SK-N-SH (cell line): ENCODE measurements at regions not wholly inside any gene's neighbourhood (a gene's known extent, or its start where the extent isn't known, plus 50 kb on each side); places are given as distances from the start of the nearest gene placed in this dataset.

ENCODE experiments used
- RAD21 ChIP-seq: IDR thresholded peaks from 2 replicates; pipeline ENCODE4 v1.6.1; 2012; ENCODE audit warnings: mild to moderate bottlenecking, low read length
- RXRA ChIP-seq: IDR thresholded peaks from 2 replicates; pipeline ENCODE4 v1.4.0; 2012; ENCODE audit warnings: low read depth, mild to moderate bottlenecking, borderline replicate concordance
- SMC3 ChIP-seq: IDR thresholded peaks from 2 replicates; pipeline ENCODE4 v1.6.1; 2012; ENCODE audit warnings: low read depth, low read length, improper control_type of control experiment
- TCF12 ChIP-seq: IDR thresholded peaks from 2 replicates; pipeline ENCODE4 v1.4.0; 2012
- YY1 ChIP-seq: IDR thresholded peaks from 2 replicates; pipeline ENCODE4 v1.4.0; 2012; ENCODE audit warnings: low read depth, mild to moderate bottlenecking
- TF ChIP-seq, protein P1 (sequence below): IDR thresholded peaks from 2 replicates; pipeline ENCODE4 v1.4.0; 2012; ENCODE audit warnings: low read depth
- TF ChIP-seq, protein P2 (sequence below): fragments of 200-600 bp; sonication (generic); IDR thresholded peaks from 2 replicates; pipeline ENCODE4 v1.6.1; 2017; ENCODE audit warnings: antibody characterized with exemption, mild to moderate bottlenecking, moderate library complexity
- TF ChIP-seq, protein P3 (sequence below): IDR thresholded peaks from 2 replicates; pipeline ENCODE4 v1.4.0; 2012; ENCODE audit warnings: low read depth, borderline replicate concordance

DNA sequence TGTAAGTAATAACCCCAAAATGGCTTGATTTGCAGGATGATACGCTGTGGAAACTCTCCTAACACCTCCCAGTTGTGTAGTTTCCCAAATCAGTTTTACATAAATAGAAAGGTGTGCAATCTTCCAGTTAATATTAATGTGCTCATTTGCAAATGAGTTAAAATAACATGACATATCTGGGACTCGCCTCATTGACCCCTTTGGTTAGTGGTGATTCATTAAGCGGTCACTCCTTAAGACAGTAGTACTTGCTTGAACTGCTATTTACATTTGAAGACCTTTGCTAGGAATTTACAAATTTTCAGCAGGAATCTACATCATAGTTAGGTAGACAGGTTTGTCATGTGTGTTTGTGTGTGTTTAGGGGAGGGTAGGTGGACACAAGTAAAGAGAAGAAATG lies 1367.7 kb upstream of the CELF4 start:
- TF ChIP-seq, protein P1, sequence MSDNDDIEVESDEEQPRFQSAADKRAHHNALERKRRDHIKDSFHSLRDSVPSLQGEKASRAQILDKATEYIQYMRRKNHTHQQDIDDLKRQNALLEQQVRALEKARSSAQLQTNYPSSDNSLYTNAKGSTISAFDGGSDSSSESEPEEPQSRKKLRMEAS, result no peak
- TF ChIP-seq, protein P2, sequence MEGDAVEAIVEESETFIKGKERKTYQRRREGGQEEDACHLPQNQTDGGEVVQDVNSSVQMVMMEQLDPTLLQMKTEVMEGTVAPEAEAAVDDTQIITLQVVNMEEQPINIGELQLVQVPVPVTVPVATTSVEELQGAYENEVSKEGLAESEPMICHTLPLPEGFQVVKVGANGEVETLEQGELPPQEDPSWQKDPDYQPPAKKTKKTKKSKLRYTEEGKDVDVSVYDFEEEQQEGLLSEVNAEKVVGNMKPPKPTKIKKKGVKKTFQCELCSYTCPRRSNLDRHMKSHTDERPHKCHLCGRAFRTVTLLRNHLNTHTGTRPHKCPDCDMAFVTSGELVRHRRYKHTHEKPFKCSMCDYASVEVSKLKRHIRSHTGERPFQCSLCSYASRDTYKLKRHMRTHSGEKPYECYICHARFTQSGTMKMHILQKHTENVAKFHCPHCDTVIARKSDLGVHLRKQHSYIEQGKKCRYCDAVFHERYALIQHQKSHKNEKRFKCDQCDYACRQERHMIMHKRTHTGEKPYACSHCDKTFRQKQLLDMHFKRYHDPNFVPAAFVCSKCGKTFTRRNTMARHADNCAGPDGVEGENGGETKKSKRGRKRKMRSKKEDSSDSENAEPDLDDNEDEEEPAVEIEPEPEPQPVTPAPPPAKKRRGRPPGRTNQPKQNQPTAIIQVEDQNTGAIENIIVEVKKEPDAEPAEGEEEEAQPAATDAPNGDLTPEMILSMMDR, result no peak
- TF ChIP-seq YY1 (no peak), TCF12 (no peak), RAD21 (no peak), RXRA (no peak), SMC3 (no peak)
- TF ChIP-seq, protein P3, sequence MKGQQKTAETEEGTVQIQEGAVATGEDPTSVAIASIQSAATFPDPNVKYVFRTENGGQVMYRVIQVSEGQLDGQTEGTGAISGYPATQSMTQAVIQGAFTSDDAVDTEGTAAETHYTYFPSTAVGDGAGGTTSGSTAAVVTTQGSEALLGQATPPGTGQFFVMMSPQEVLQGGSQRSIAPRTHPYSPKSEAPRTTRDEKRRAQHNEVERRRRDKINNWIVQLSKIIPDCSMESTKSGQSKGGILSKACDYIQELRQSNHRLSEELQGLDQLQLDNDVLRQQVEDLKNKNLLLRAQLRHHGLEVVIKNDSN, result no peak
